HG02678 (cell line): ENCODE measurements at regions not wholly inside any gene's neighbourhood (a gene's known extent, or its start where the extent isn't known, plus 50 kb on each side); places are given as distances from the start of the nearest gene placed in this dataset.
A peak's percentile ranks its signal among the peaks of the same experiment; 100 is the strongest.
"Not testable (repeated sequence)": the region's sequence is repeated elsewhere in the genome, so short reads cannot be mapped to it uniquely, and the experiment has no call there.

Source experiments
- ATAC-seq: cut with Tn5 transposase; IDR thresholded peaks from one replicate; pipeline ENCODE4 v1.9.1; 2021; ENCODE audit warnings: mild to moderate bottlenecking, moderate library complexity; ENCODE audit not compliant: unreplicated experiment

GRCh38 chr1:102178480-102178879 is 181.8 kb upstream of the OLFM3 start:
- ATAC-seq = no peak

GRCh38 chr1:102174259-102174863 is 177.6 kb upstream of the OLFM3 start:
- ATAC-seq = peak; percentile 86

GRCh38 chr1:102172200-102172599 is 175.5 kb upstream of the OLFM3 start:
- no peak for ATAC-seq

GRCh38 chr1:102163799-102164198 is 167.1 kb upstream of the OLFM3 start:
- no peak for ATAC-seq

GRCh38 chr1:102151242-102151641 is 154.5 kb upstream of the OLFM3 start:
- ATAC-seq = no peak

GRCh38 chr1:102120910-102121309 is 124.2 kb upstream of the OLFM3 start:
- no peak for ATAC-seq

- ATAC-seq = no peak
These were observed 121.4 kb upstream of the OLFM3 start for GRCh38 chr1:102118150-102118549.

GRCh38 chr1:102110586-102110985 is 113.9 kb upstream of the OLFM3 start:
- no peak for ATAC-seq

- not testable (repeated sequence) for ATAC-seq
These were observed 112.8 kb upstream of the OLFM3 start for GRCh38 chr1:102109493-102109892.

GRCh38 chr1:102107441-102107840 is 110.7 kb upstream of the OLFM3 start:
- ATAC-seq = no peak

- ATAC-seq = no peak
These were observed 109.3 kb upstream of the OLFM3 start for GRCh38 chr1:102105931-102106550.

- no peak for ATAC-seq
These were observed 106.9 kb upstream of the OLFM3 start for GRCh38 chr1:102103646-102104045.

GRCh38 chr1:102102276-102102780 is 105.6 kb upstream of the OLFM3 start:
- no peak for ATAC-seq

GRCh38 chr1:102100666-102101065 is 103.9 kb upstream of the OLFM3 start:
- ATAC-seq = no peak

GRCh38 chr1:102099916-102100315 is 103.2 kb upstream of the OLFM3 start:
- no peak for ATAC-seq

GRCh38 chr1:102098536-102098935 is 101.8 kb upstream of the OLFM3 start:
- no peak for ATAC-seq

- ATAC-seq = no peak
These were observed 101.4 kb upstream of the OLFM3 start for GRCh38 chr1:102098081-102098480.

- no peak for ATAC-seq
These were observed 100.7 kb upstream of the OLFM3 start for GRCh38 chr1:102097451-102097850.

- no peak for ATAC-seq
These were observed 99.4 kb upstream of the OLFM3 start for GRCh38 chr1:102096162-102096561.

- no peak for ATAC-seq
These were observed 93.1 kb upstream of the OLFM3 start for GRCh38 chr1:102089791-102090190.

GRCh38 chr1:102085896-102086295 is 89.2 kb upstream of the OLFM3 start:
- ATAC-seq = no peak

GRCh38 chr1:102084771-102085535 is 88.2 kb upstream of the OLFM3 start:
- no peak for ATAC-seq
